IPS DF 4.7 (cell line): ENCODE measurements at regions not wholly inside any gene's neighbourhood (a gene's known extent, or its start where the extent isn't known, plus 50 kb on each side); places are given as distances from the start of the nearest gene placed in this dataset.

Source experiments
- DNase-seq: peaks from one replicate; pipeline ENCODE4 v3.0.0-alpha.2; 2013; ENCODE audit warnings: low spot score; ENCODE audit errors: extremely low read depth

DNA sequence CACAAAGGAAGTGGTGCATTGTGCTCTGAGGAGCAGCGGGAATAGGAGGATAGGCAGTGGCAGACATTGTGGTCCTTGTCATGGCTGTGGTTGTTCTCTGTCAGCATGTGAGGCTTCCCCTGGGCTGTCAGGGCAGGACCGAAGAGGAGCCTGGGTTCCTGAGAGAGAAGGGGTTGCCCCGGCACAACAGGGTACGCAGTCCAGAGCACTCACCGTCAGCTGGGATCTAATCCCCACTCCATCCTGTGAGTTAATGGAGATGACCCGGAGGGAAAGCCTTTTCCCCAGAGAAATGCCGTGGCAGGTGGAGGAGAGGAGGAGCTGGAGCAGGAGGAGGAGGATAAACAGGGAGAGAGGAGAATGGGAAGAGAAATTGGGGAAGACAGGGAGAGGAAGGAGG is 396.7 kb upstream of the HS6ST1 start:
- no peak for DNase-seq

- DNase-seq = no peak
Measured at GRCh38 chr2:128716299-128716721, 397.6 kb upstream of the HS6ST1 start.

- DNase-seq = no peak
Measured at GRCh38 chr2:128717758-128718710, 399.4 kb upstream of the HS6ST1 start.

- DNase-seq = no peak
Measured at GRCh38 chr2:128720080-128721022, 401.7 kb upstream of the HS6ST1 start.

GRCh38 chr2:128721096-128721495 is 402.4 kb upstream of the HS6ST1 start:
- DNase-seq = no peak

GRCh38 chr2:128722489-128722888 is 403.8 kb upstream of the HS6ST1 start:
- DNase-seq = no peak

DNA sequence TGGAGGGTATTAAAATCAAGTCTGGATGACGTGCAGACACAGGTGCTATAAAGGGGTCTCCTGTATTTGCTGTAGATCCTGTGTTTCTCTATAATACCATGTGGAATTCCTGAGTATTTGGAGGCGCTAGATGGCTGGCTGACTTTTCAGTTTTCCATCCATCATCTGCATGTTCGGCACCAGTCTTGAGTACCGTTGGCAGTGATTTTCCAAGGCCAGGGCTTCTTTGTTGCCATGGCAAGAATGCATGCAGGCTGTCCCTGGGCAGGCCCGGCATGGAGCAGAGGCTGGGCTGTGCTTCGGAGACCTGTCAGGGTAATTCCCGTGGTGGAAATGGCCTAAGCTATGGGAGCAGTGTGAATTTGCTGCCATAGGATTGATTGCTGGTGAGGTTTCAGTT is 405.9 kb upstream of the HS6ST1 start:
- DNase-seq = no peak

- DNase-seq = no peak
Measured at GRCh38 chr2:128724972-128725371, 406.3 kb upstream of the HS6ST1 start.

DNA sequence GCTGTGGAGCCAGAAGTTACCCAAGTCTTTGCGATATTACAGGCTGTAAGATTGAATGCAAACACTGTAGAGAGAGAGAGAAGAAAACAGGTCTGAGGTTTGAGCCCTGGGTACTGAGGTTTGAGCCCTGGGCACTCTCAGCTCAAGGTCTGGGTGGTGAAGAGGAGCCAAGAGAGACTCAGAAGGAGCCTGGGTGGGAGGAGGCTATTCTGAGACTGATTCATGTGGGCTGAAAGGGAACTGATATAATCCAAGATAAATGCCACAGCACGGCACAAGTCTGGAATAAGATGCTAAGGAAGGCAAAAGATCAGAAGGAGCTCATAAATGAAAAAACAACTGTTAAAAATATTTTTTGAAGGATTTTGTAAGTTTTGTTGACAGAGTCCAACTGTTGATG is 407.6 kb upstream of the HS6ST1 start:
- DNase-seq = no peak

DNA sequence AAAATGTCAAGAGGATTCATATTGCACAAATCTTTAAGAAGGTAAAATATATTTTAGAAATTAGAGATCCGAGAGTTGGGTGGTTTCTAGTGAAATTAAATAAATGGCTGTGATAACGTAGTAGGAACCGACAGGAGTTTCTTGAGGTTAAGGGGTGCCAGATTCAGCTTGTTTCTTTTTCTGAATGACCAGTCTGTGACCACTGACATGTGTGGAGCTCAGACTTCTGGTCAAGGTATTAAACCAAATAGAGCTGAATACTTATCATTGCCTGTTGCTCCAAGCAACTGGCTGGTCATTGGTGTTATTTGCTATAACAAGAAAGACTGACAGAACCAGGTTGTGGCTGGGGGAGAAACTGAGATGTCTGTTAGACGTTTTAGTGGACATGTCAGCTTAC is 408.2 kb upstream of the HS6ST1 start:
- DNase-seq = no peak

GRCh38 chr2:128727404-128727803 is 408.7 kb upstream of the HS6ST1 start:
- no peak for DNase-seq

GRCh38 chr2:128727914-128728313 is 409.2 kb upstream of the HS6ST1 start:
- no peak for DNase-seq

DNA sequence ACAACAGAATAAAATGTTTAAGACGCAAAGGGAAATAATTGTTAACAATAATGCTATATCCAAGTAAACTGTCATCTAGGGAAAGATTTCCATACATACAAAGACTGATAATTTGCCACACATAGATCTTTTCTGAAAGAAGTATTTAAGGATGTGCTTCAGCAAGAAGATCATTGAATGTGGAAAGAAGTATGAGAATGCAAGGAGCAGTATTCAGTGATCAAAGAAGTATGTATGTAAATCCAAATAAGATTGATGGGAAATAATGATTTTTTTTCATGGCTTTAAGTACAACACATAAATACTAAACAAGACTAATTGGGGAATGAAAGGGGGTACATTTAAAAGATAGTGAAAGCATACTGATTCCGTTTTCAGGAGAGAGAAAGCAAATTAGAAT is 410.4 kb upstream of the HS6ST1 start:
- DNase-seq = no peak

DNA sequence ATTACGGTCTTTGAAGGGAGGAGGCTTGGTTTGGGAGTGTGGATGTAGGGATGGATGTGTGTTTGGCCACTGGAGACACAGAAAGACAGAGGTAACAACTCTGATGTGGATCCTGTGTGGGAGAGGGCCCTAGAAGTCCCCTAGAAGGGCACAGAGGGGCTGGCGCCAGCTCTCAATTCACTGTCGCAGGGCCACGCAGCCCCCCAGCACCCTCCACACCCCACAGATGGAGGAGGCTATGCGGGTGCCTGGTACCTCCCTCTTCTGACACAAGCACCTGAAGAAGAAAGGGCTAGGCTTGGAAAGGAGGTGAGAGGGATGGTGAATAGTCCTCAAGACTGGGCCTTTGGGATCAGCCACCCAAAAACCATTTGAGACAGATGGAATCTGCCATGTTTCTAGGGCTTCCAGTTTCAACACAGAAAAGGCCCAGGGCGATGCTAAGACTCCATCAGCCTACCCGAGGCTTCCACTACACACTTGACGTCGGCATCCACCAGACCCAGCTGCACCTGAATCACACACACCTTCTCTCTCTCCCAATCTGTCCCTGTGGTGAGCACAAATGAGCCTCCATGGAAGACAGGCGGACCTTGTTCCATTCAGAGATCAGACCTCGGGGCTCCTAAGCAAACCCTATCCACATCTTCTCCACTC is 413.5 kb upstream of the HS6ST1 start:
- no peak for DNase-seq

DNA sequence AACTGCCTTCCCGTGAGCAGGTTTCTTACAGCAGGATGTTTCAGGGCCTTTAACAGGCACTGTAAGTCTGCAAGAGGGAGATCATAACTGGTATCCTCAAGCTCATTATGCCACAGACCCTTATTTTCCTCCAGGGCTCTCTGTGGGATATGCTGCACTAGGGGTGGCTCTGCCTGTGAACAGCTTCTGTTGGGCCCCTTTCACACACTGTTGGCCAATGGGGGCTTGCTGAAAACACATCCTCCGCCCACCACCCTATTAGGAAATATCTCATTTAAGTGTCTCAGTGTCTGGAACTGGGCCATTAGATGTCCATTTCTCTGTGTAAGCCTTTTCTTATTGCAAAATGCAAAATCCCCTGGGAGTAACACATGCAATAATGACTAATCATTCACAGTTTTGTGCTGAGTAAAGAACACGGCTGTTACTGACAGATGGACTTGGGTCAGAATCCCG is 414.3 kb upstream of the HS6ST1 start:
- DNase-seq = no peak

DNA sequence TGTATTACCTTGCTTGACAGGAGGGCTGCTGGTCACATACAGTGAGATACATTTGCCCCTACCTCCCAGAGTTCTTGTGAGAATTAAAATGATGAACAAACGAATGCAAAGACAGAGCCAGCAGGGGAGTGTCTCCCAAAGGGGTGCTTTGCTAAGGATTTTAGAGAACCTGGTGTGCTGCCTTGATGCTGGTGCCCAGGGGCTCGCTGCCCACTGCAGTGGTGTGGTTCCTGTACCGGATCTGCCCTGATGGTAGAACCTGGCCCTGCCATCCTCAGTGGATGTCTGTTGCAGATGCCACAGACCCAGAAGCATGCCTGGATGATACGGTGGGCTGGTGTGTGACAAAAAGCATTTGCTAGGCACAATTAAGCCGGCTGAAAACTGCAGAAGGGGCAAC is 414.8 kb upstream of the HS6ST1 start:
- no peak for DNase-seq

- no peak for DNase-seq
Measured at GRCh38 chr2:128734521-128735295, 416.0 kb upstream of the HS6ST1 start.

- DNase-seq = no peak
Measured at GRCh38 chr2:128735296-128735960, 416.8 kb upstream of the HS6ST1 start.

- no peak for DNase-seq
Measured at GRCh38 chr2:128736046-128736688, 417.5 kb upstream of the HS6ST1 start.
